Heart right ventricle (tissue), 16 donors: ENCODE measurements at regions not wholly inside any gene's neighbourhood (a gene's known extent, or its start where the extent isn't known, plus 50 kb on each side); places are given as distances from the start of the nearest gene placed in this dataset.

Experiments used
- ATAC-seq, 8 donors: fragments of 200-7000 bp; cut with Tn5 transposase; one replicate each; pipeline ENCODE4 v1.9.1; 2020; ENCODE audit warnings: mild to moderate bottlenecking in 8 of 8, moderate library complexity in 8 of 8, moderate number of reproducible peaks in 1 of 8
- DNase-seq, 2 donors: peaks; one replicate each; pipeline ENCODE4 v3.0.0-alpha.2; 2020
- H3K27ac ChIP-seq, 10 donors: fragments of 200-600 bp; sonication (generic) in 2 of 10; one replicate each; pipeline versions ENCODE4 v1.5.0 to v1.8.0; 2020 to 2022; ENCODE audit warnings: mild to moderate bottlenecking in 3 of 10
- H3K27me3 ChIP-seq, 7 donors: fragments of 200-600 bp; one replicate each; pipeline ENCODE4 v1.8.0; 2021 to 2022; ENCODE audit warnings: mild to moderate bottlenecking in 2 of 7
- H3K36me3 ChIP-seq, 9 donors: fragments of 200-600 bp; sonication (generic) in 1 of 9; one replicate each; pipeline versions ENCODE4 v1.5.0 to v1.8.0; 2020 to 2022; ENCODE audit warnings: mild to moderate bottlenecking in 2 of 9
- H3K4me1 ChIP-seq, 9 donors: fragments of 200-600 bp; sonication (generic) in 1 of 9; one replicate each; pipeline versions ENCODE4 v1.5.0 to v1.8.0; 2020 to 2022; ENCODE audit warnings: mild to moderate bottlenecking in 4 of 9
- H3K4me3 ChIP-seq, 10 donors: fragments of 200-600 bp; sonication (generic) in 2 of 10; one replicate each; pipeline versions ENCODE4 v1.5.0 to v1.8.0; 2020 to 2022; ENCODE audit warnings: mild to moderate bottlenecking in 7 of 10, moderate library complexity in 2 of 10
- H3K9me3 ChIP-seq, 11 donors: fragments of 200-600 bp in 10 of 11; sonication (generic) in 2 of 11; one replicate each; pipeline versions ENCODE4 v1.5.0 to v1.8.0; 2013 to 2022; ENCODE audit warnings: mild to moderate bottlenecking in 2 of 11, control low read depth in 1 of 11, moderate library complexity in 1 of 11
- CTCF ChIP-seq, 9 donors: fragments of 200-600 bp; sonication (generic) in 2 of 9; IDR thresholded peaks; one replicate each; pipeline versions ENCODE4 v1.5.0 to v1.8.0; 2021 to 2022; ENCODE audit warnings: antibody characterized with exemption in 9 of 9, mild to moderate bottlenecking in 5 of 9, moderate library complexity in 1 of 9
- WGBS, 2 donors: extraction: QIAGEN DNeasy Blood & Tissue Kit; methylation state at CpG; one replicate each; pipeline ENCODE4 v1.1.7; 2013; ENCODE audit warnings: inconsistent platforms in 1 of 2; 5-methylcytosine and 5-hydroxymethylcytosine counted together
- intact Hi-C, 10 donors: fragments of 100-400 bp; cut with DNase I; formaldehyde crosslinking; loops; one replicate each; pipeline versions ENCODE4 v1.11.1 to v1.14.2; 2022
- donor health status: Arrhythmogenic right ventricular cardiomyopathy.
- donor health status: ischemic (EF 13 %, LVEDD 7.1; RV severe dilation, severe dysfunction).
- donor health status: healthy with polysubstance abuse.
- donor health status: DM: no; HTN: yes; CAD: no.
- donor health status: DM: no; HTN: no; CAD: no.
- donor health status: ischemic (EF 25% LVEDD 6.9; RV normal size, moderate dysfunction).
- donor health status: ischemic (EF 25% LVEDD 5.7; RV mildly dilated, moderate dysfunction).
- donor health status: healthy.
- donor health status: DM: yes; HTN: yes; CAD: no.
- donor health status: Ischemic cardiomyopathy.
- donor health status: ischemic (EF 35%, LVEDD 5.7; RV mildly dilated, moderate dysfunction).
- donor health status: nonischemic (EF 11% LVEDD 7.7; RV severe dilation, severe dysfunction).
- donor health status: DM: yes; HTN: yes; CAD: no.
- donor health status: PGD.
- donor health status: ischemic (EF 29% LVEDD 5.4; RV normal size, mild dysfunction).
- donor health status: nonischemic (EF 23%, LVEDD 6.1; RV moderate dilation, normal function).

- intact Hi-C loops: no loop called here
- WGBS, 2 donors: 88 to 90% methylated on average over 6 of the region's 6 CpGs
- no peak overlapping the region for H3K4me3 ChIP-seq
- no peaks in the 10 kb centered on the region for H3K36me3 ChIP-seq
- ATAC-seq (no peak), DNase-seq (no peak)
- no peaks in the 10 kb centered on the region for H3K9me3 ChIP-seq
- TF ChIP-seq CTCF (IDR thresholded peaks at IDR 0.05): no peak
- no peak overlapping the region for H3K27ac ChIP-seq
- H3K27me3 ChIP-seq: no peaks in the 10 kb centered on the region
- H3K4me1 ChIP-seq: peaks cover 0 to 16% (median 0%) of the 10 kb centered on the region in 9 donors
Observed at GRCh38 chr16:48105976-48106375, 49.8 kb downstream of the ABCC12 start.

DNA sequence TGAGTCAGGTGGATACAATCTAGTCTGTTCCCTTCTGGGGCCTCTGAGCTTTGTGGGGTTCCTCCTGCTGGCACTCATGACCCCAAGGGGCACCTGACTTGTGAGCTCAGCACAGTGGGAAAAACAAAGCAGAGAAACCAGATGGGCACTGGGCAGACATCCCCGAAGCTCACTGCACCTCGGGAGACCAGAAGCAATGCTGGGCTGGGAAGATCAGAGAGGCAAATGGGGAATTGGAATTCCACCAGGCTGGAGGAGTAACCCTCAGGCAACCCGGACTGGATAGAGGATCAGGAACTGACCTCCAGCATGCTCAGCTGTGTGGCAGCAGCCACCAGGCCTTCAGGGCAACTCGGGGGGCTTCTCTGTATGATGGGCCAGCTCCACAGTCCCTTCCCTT is 50.3 kb downstream of the ABCC12 start:
- DNase-seq (no peak), ATAC-seq (no peak)
- no peaks in the 10 kb centered on the region for H3K27me3 ChIP-seq
- no peaks in the 10 kb centered on the region for H3K36me3 ChIP-seq
- TF ChIP-seq CTCF (IDR thresholded peaks at IDR 0.05): no peak
- WGBS, 2 donors: 76 to 84% methylated on average over 4 of the region's 4 CpGs
- peaks cover 0 to 20% (median 0%) of the 10 kb centered on the region in 9 donors for H3K4me1 ChIP-seq
- intact Hi-C loops: no loop called here
- H3K27ac ChIP-seq: no peak overlapping the region
- no peak overlapping the region for H3K4me3 ChIP-seq
- H3K9me3 ChIP-seq: no peaks in the 10 kb centered on the region

DNA sequence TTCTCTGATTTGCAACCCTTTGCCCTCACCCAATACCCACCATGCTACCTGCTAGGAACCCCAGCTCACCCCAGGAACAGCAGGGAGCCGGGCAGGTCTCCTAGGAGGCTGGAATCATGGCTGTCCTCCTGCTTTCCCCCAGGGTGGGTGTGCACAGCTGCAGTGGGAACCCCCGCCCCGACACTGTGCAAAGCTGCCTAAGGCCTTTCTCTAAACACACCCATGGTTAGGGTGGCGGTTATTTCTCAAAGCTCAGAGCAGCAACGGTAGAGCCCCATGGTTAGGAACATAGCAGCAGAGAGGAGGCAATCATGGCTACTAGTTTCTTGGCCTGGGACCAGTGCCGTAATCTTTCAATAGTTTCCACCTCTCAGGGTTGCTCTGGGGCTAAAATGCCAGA is 52.2 kb downstream of the ABCC12 start:
- DNase-seq (no peak), ATAC-seq (no peak)
- Histone ChIP-seq H3K36me3 (no peaks in the 10 kb centered on the region), H3K27ac (no peak overlapping the region), H3K9me3 (no peaks in the 10 kb centered on the region), H3K4me1 (peaks cover 0 to 20% (median 0%) of the 10 kb centered on the region in 9 donors), H3K27me3 (no peaks in the 10 kb centered on the region), H3K4me3 (no peak overlapping the region)
- intact Hi-C loops: no loop called here
- WGBS, 2 donors: 89 to 91% methylated on average over 6 of the region's 6 CpGs
- no peak for TF ChIP-seq CTCF (IDR thresholded peaks at IDR 0.05)

- TF ChIP-seq CTCF (IDR thresholded peaks at IDR 0.05): no peak
- intact Hi-C loops: no loop called here
- Histone ChIP-seq H3K4me3 (no peak overlapping the region), H3K9me3 (no peaks in the 10 kb centered on the region), H3K36me3 (no peaks in the 10 kb centered on the region), H3K4me1 (peaks cover 0 to 20% (median 0%) of the 10 kb centered on the region in 9 donors), H3K27me3 (no peaks in the 10 kb centered on the region), H3K27ac (no peak overlapping the region)
- no peak for DNase-seq
- no peak for ATAC-seq
- WGBS, 2 donors: 83 to 85% methylated on average over 15 of the region's 15 CpGs
Observed at GRCh38 chr16:48102083-48103008, 53.4 kb downstream of the ABCC12 start.
